GM10266 (cell line): ENCODE measurements at regions not wholly inside any gene's neighbourhood (a gene's known extent, or its start where the extent isn't known, plus 50 kb on each side); places are given as distances from the start of the nearest gene placed in this dataset.

Experiments used
- DNase-seq: peaks from one replicate; pipeline ENCODE4 v3.0.0; 2012; ENCODE audit errors: extremely low spot score
- TF ChIP-seq, protein P1 (sequence below): IDR thresholded peaks from 2 replicates; pipeline ENCODE4 v1.5.1; 2012; ENCODE audit warnings: mild to moderate bottlenecking, low read depth; ENCODE audit not compliant: control insufficient read depth, insufficient read depth; ENCODE audit errors: missing control alignments

DNA sequence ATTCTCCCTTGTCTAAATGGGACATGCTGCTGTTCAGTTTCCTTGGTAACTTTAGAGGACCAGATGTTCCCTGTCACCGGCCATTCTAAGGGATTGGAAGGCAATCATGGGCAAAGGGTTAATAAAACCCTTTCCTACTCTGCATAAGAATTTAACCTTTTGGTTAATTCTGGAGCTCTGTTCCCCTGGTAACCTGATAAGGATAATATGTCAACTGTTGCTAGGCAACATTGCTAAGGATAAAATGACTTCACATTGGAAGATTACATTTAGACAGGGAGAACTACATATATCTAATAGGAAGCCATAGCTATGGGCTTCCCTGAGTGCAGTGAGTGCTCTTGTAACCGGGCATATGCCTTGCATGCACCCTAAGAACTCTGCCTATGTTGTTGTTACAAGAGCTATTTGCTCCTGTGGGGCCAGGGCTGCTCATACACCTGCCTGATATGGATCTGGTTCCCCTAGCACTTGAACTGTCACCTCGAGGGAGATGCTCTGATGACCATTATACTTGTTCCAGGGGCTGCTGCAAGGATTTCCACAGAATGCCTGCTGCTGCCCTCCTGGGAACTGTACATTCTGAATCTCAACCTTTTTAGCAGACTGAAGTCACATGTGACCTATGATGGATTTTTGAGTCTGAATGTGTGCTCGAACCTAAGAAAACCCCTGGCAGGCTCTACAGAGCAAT is 326.3 kb upstream of the PDZRN3 start:
- TF ChIP-seq, protein P1, sequence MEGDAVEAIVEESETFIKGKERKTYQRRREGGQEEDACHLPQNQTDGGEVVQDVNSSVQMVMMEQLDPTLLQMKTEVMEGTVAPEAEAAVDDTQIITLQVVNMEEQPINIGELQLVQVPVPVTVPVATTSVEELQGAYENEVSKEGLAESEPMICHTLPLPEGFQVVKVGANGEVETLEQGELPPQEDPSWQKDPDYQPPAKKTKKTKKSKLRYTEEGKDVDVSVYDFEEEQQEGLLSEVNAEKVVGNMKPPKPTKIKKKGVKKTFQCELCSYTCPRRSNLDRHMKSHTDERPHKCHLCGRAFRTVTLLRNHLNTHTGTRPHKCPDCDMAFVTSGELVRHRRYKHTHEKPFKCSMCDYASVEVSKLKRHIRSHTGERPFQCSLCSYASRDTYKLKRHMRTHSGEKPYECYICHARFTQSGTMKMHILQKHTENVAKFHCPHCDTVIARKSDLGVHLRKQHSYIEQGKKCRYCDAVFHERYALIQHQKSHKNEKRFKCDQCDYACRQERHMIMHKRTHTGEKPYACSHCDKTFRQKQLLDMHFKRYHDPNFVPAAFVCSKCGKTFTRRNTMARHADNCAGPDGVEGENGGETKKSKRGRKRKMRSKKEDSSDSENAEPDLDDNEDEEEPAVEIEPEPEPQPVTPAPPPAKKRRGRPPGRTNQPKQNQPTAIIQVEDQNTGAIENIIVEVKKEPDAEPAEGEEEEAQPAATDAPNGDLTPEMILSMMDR = no peak
- DNase-seq = no peak

DNA sequence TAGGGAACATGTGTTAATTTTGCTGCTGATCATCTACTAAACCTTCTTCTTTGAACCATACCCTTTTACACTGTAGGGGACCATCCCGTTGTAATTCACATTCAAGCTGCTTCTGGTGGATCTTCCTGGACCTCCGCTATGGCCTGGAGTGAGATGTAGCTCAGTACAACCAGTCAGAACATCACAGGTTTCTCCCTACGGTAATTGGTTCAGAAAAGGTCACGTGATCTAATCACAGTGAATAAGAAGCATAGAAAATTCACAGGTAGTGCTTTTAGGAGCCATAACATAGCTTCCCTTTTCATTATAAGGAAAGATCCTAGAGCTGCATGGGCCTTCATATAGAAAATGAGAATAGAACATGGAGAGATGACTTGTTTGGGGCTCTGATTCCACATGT is 320.8 kb upstream of the PDZRN3 start:
- TF ChIP-seq, protein P1 = no peak
- DNase-seq = no peak

- TF ChIP-seq, protein P1 = no peak
- no peak for DNase-seq
Observed at GRCh38 chr3:73939985-73940384, 315.2 kb upstream of the PDZRN3 start.

DNA sequence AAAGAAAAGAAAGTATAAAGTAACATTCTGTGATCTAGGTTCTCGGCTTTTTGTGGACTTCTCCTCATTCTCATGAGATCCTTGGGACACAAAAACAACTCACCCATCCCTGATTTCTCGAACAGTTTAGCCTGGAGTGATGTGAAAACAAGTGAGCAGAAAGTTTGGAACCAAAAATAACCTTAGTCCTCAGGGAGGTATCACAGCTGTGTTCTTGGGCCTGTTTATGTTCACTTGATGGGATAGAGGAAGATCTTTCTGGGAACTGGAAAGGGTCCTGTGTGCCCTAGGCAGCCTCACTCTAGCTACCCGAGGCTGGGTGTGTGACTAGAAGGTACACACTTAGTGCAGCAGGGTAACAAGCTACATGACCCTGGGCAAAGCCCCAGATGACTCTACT is 308.8 kb upstream of the PDZRN3 start:
- DNase-seq = no peak
- TF ChIP-seq, protein P1 = no peak

DNA sequence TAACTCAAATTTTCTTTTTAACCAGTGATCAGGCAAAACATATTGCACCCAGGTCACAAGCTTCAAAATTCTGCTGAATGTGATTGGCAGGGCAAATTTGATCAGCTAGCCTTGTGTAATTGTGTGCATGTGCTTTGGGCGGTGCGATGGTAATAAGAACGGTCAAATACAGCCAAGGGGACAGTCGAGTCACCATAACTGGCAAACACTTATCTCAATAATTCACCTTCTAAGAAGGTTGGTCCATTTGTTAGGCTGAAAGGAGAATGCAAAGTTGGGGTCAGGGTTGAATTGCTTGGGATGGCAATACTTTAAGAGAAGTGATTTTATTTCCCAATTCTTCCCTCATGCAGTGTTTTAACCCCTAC is 302.4 kb upstream of the PDZRN3 start:
- TF ChIP-seq, protein P1 = no peak
- no peak for DNase-seq

DNA sequence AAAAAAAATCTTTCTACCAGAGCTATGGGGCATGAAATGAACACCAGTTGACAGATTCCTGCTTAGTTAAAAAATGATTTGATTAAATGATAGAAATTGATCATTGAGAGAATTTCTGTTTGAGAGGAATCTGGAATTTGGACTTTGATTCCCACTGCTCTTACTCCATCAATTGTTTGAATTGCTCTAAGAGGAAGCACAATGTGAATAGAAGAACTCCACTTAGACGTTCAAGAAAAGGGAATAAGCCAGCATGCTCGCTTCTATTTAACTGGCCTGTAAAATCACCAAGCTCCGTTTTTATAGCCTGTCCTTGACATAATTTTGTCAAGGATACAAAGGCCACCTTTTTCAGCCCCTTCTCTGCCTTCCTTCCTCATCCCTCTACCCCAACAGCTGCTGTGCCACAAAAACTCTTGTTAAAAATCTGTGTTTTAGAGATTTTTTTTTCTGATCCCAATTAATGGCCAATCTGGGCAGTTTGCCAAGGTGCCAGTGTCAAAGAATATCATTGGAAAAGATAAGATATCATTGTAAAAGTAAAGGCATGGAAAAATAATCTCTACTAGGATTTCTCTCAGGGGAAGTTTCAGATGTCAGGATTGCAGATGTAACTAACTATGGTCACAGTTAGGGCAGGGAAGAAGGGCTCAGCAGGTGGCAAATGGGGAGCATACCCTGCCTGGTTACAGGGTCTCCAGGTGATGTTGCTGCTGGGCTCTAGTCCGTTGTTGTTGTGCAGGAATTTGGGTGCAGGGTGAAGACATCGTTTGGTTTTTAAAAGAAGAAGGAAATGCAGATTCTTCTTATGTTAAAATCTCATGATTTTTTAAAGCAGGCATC is 301.8 kb upstream of the PDZRN3 start:
- no peak for DNase-seq
- TF ChIP-seq, protein P1 = no peak

GRCh38 chr3:73925011-73925410 is 300.3 kb upstream of the PDZRN3 start:
- TF ChIP-seq, protein P1 = no peak

More at GRCh38 chr3:73925011-73925410, 300.3 kb upstream of the PDZRN3 start:
- DNase-seq = no peak
